GM21723 (cell line): ENCODE measurements at regions not wholly inside any gene's neighbourhood (a gene's known extent, or its start where the extent isn't known, plus 50 kb on each side); places are given as distances from the start of the nearest gene placed in this dataset.

ENCODE experiments used
- ATAC-seq: cut with Tn5 transposase; IDR thresholded peaks from one replicate; pipeline ENCODE4 v1.9.1; 2021; ENCODE audit warnings: mild to moderate bottlenecking, moderate library complexity; ENCODE audit not compliant: unreplicated experiment

- no peak for ATAC-seq
Measured at GRCh38 chr7:30212701-30213111, 71.7 kb upstream of the ZNRF2 start.

- no peak for ATAC-seq
Measured at GRCh38 chr7:30213637-30214036, 70.8 kb upstream of the ZNRF2 start.

GRCh38 chr7:30214651-30215137 lies 69.7 kb upstream of the ZNRF2 start:
- no peak for ATAC-seq

- no peak for ATAC-seq
Measured at GRCh38 chr7:30221764-30222163, 62.6 kb upstream of the ZNRF2 start.

- ATAC-seq, result no peak
Measured at GRCh38 chr7:30222515-30223215, 61.7 kb upstream of the ZNRF2 start.

GRCh38 chr7:30223896-30224295 lies 60.5 kb upstream of the ZNRF2 start:
- no peak for ATAC-seq

GRCh38 chr7:30224511-30225062 lies 59.8 kb upstream of the ZNRF2 start:
- no peak for ATAC-seq

- peak; percentile 77 for ATAC-seq
Measured at GRCh38 chr7:30225863-30226613, 58.4 kb upstream of the ZNRF2 start.

GRCh38 chr7:30226614-30227268 lies 57.7 kb upstream of the ZNRF2 start:
- no peak for ATAC-seq

- no peak for ATAC-seq
Measured at GRCh38 chr7:30231271-30231670, 53.1 kb upstream of the ZNRF2 start.

- no peak for ATAC-seq
Measured at GRCh38 chr7:30232391-30232790, 52.0 kb upstream of the ZNRF2 start.
